Renal cortex interstitium (tissue), 11 donors: ENCODE measurements at regions not wholly inside any gene's neighbourhood (a gene's known extent, or its start where the extent isn't known, plus 50 kb on each side); places are given as distances from the start of the nearest gene placed in this dataset.

ENCODE experiments used
- DNase-seq, 11 donors: peaks; one replicate each; pipeline ENCODE4 v3.0.0-alpha.2; 2013; ENCODE audit warnings: low read depth in 9 of 11, low spot score in 4 of 11; ENCODE audit errors: extremely low read depth in 1 of 11

DNA sequence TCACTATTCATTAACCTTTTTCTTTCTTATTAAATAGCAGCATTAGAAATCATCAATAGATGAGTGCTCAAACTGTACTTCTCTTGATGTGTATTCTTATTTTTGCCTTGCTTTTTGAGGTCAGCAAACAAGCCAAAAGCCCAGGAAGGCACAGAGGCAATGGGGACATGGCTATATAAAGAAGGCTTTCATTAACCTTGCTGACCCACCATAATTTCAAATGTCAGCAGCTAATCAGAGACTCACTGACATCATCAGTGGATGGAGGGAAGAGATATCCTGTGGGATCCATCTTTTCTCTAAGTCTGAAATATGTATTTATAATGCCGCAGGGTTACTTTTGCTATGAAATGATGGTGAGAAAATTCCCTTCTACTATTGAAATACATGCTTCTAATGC is 1162.8 kb upstream of the ACVR2A start:
- no peak for DNase-seq

DNA sequence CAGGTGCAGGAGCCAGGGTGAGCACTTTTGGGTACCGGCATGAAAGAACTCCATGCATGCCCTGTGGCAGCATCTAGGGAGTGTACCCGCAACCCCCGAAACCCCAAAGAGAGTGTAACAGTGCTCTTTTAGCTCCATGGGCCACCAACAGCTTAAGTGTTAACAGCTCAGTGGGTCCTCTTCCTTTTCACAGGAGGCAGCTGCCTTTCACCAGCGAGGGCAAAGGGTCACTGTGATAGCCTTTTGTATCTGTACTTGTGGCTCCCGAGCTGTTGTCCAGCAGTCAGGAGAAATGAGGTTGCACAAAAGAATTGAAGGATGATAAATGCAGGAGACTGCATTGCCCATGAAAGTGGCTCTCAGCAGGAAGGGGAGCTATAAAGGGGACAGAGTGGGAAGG is 1166.3 kb upstream of the ACVR2A start:
- no peak for DNase-seq

DNA sequence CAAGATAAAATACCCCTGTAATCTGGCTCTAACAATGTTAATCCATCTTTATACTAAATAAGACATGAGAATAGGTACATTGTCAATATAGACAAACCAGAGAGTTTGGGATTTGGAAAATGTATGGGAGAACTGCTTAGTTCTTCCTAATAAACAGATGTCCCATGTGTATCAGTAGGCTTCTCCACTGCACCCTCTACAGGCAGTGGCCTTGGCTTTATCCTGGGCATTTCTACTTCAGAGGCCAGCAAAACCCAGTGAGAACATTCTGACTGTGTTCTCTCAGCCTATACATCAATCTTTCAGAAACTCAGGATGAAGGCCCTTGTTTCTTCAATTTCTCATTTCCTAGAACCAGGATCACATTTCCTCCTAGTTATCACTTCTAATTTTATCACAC is 1167.5 kb upstream of the ACVR2A start:
- DNase-seq, result no peak

DNA sequence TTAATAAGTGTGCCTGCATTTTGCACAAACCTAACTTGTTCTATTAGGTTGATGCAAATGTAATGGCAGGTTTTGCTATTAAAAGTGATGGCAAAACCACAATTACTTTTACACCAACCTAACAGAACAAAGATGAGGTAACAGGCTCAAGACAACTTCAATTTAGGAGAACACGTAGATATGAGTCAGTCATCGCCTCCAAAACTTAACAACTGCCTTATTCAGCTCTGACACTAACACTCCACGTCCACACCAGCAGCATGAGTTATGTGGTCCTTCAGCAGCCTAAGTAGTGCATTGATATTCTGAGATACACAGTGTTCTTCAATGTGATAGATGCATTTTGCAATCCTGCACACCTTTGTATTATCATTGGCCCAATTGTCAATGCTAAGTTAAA is 1175.1 kb upstream of the ACVR2A start:
- no peak for DNase-seq

DNA sequence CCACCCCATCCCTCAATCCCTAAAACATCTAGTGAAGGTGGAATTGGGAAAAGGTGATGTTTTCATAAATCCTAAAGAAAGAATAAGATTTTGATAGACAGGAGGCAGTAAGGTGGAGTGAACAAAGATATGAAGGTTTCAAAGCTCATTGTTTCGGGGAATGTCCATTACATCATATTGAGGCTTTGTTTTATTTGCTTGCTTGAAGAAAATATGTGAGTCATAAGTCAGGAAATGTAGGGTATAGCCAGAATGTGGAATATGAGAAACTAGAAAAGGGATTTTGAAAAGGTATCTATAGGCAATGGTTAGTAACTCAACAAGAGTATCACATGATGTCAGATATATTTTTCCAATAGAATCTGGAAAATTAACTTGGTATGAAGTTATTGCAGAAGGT is 1178.5 kb upstream of the ACVR2A start:
- DNase-seq, result no peak

DNA sequence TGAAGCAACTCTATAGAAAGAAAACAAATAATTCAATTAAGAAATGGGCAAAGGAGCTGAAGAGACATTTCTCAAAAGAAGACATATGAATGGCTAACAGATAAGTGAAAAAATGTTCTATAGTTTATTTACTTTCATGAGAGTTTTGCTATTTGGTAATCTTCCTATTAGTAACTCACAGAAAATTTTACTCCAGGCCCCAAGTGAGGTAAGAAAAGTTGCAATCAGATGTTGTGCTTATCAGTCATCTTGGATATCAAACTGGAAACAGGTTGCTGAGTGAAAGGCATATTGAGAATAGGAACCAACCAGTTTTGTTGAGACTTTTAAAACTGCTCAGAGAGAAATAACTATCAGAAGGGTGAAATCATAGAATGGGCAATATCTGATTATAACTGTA is 1179.0 kb upstream of the ACVR2A start:
- no peak for DNase-seq

DNA sequence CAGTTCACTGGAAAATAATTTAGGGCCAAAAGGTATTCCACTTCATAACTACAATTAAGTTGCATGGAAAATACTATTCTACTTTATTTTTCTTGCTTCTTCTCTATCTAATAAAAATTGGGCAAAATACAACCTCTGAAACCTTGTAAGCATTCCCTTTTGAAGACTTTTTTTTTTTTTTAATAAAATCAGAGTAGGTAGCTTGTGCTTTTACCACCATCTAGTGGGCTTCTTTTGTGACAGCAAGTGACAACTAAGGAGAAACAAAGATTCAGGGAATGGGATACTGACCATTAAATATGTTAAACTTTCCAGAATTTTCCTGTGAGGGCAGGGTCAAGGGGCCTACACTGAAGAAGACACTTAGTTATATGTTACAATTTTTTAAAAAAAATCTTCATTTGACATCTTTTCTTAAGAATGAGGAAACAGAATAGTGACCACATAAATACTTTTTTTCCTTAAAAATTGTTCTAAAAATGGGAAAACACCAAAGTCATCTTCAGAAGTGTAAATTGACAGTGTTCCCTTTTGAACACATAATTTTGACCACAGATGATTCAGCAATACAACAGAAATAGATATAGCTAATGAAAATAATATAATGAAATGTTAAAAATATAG is 1183.2 kb upstream of the ACVR2A start:
- peak in 10 of 11 donors; percentile 9 to 28 (median 23) for DNase-seq

DNA sequence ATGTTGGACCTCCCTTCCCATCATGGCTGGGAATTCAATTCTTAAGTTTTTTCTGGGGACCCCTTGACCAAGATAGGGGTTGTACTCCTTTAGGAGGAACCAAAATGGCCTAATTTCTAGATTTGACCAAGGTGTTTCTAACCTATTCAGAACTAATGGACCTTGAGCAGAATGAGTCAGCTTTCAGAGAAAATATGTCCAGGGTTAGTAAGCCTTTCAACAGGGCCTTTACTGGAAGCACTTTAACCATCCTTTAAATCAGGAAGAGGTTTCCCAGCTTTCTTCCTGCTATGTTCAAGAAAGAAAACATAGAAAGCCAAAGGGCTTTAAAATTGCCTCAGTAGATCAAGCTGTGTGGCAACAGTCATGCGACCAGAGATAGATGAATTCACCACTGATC is 1184.9 kb upstream of the ACVR2A start:
- no peak for DNase-seq

DNA sequence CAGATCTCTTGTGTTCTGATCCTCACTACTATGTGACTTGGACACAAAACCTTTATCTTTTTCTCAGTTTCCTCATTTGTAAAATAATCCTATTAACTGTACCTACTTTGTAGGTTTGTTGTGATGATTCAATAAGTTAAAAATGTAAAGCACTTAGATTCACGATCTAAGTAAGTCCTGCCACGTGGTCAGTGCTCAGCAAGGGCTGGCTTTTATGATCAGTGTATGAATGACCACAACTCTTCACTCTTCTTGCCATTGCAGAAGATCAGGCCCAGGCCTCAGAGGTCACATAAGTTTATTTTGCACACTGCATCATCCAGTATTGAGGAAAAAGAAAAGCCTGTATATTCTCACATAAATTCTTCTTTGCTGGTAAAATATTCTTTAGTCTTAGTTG is 1192.5 kb upstream of the ACVR2A start:
- no peak for DNase-seq

DNA sequence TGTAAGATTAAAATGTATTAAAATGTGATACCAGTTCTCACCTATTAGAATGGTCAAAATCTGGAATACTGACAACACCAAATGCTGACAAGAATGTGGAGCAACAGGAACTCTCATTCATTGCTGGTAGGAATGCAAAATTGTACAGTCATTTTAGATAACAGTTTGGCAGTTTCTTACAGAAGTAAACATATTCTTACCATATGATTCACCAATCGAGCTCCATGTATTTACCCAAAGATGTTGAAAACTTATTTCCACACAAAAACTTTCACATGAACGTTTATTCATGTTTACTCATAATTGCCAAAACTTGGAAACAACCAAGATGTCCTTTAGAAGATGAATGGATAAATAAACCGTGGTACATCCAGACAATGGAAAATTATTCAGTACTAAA is 1193.5 kb upstream of the ACVR2A start:
- DNase-seq, result no peak

DNA sequence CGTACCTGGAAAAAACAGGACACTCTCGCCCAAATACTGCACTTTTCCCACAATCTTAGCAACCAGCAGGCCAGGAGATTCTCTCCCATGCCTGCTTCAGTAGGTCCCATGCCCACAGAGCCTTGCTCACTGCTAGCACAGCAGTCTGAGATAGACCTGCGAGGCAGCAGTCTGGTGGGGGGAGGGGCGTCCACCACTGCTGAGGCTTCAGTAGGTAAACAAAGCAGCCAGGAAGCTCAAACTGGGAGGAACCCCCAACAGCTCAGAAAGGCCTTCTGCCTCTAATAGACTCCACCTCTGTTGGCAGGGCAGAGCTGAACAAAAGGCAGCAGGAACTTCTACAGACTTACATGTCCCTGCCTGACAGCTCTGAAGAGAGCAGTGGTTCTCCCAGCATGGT is 1202.8 kb upstream of the ACVR2A start:
- no peak for DNase-seq

DNA sequence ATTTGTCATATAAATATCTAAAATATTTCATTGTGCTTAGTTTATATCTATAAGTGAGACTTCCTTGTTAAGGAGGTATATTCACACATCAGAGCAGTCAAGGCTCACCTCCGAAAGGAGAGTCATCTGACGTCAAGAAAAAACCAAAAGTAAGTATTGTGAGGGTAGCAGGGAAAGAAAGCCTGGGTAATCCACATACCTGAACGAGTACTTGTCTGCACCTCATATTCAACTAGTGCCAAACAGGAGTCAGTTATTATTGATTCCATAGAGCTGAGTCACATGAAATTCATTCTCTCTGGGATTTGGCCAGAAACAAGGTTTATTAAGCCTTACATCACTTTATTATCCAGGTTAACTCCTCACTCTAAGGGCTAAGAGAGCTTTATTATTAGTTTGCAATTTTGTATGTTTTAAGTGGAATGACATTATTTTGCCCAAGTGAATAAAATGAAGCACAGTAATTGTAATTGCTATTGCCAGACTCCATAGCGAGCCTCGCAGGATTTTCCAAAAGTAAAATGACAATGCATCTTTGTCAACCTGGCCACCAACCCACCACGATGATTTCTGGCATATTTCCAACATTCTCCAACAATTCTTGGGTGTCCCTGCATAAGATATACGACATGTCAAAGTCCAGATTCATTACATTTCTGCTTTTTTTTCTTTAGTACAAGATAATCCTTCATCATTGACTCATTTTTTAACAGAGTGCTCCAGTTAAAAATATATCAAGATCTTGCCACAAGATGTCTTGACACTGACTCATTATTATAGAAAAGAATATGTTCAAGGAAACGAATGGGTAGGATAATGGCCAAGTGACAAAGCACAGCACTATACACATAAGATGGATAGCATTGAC is 1210.4 kb upstream of the ACVR2A start:
- DNase-seq, result no peak

DNA sequence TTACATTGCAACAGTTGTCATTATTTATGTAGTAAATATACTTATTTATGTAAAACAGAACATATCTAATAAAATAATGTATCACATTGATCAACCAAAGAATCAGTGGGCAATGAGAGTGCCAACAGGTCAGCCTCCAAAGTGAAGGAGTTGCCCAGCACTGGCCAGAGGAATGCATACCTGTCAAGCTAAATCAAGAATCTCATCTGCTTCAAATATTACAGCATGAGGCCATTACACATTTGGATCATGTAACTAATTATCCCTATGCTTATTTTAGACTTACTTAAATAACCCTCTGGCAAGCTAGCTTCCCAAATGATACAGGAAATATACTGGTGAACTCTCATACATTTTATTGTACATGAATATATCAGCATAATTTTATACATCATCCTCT is 1211.7 kb upstream of the ACVR2A start:
- no peak for DNase-seq

DNA sequence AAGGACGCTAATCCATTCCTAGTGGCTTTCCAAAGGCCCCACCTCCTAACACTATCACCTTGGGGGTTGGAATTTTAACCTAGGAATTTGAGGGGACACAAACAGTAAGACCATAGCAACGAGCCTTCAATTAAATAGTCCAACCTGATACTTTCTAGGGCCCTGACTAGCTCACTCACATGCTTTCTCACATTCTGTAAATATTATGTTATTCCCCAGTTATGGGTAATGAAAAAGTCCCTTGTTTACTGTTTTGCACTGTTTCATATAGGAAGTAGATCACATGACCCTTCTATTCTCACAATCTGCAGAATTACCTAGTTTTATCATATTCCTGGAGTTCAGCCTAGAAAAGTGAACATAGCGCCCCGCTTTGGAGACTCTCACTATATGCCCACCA is 1212.1 kb upstream of the ACVR2A start:
- no peak for DNase-seq

DNA sequence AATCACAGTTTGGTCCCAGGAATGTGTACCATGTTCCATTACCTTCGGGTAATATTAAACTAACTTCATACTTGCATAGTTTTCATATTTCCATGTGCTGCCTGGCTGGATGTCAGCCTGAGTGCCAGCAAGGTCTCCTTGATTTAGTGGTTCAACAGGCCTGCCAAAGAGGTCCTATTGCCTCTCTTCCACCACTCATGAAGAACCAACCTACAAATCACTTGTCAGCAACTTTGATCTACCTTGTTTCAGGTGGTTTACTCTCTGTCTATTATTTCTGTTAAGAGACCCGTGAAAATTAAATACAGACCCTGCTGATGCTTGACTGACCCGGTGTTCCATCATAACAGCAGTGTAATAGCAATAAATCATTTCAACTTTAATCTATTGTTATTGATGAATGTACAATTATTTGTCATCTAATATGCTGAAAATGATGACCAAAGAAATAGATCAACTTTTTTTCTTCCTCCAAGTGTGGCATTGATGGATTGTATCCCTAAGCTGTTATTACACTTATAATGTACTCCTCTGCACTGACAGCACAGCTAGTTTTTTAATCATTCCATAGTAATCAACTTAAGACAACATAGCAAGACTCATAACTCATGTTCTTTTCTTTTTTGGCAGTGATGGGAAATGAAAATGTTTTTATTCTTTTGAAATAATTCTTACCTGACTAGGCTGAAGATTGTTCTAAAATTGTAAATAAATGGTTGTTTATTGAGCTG is 1220.2 kb upstream of the ACVR2A start:
- peak in 1 of 11 donors; percentile 21 for DNase-seq

DNA sequence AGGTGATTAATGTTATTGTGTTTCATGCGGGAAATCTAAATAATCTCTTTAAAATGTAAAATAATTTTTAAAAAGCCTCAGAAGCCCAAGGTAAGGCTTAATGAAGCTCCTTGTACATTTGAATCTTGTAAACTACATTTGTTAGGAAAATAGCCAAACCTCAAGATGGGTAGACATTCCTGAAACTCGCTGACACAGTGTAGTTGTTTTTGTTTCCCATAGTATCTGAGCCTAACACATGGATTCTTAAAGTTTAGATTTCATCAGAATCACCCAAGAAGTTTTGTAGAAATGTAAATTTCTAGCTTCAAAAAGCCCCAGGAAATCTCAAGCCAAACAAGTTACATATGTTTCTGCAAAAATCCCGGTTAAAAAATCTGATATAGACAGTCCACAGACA is 1221.1 kb upstream of the ACVR2A start:
- no peak for DNase-seq

DNA sequence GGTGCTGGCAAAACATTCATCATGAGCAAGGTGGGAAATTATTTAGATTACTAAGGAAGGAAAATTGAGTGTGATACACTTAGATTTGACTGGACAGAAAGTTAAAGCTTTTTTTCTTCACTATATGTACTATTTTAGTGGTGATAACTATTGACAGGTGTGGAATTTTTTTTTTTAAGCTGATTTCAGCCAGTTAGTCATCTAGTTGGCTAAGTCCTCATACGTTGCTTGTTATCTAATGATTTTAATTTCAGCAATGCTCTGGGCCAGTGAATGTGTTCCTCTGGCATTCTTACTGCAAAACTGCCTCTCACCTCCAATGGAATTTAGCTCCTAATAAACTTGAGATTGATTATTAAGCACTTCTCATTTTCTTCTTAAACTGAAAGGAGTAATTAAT is 1223.2 kb upstream of the ACVR2A start:
- no peak for DNase-seq

DNA sequence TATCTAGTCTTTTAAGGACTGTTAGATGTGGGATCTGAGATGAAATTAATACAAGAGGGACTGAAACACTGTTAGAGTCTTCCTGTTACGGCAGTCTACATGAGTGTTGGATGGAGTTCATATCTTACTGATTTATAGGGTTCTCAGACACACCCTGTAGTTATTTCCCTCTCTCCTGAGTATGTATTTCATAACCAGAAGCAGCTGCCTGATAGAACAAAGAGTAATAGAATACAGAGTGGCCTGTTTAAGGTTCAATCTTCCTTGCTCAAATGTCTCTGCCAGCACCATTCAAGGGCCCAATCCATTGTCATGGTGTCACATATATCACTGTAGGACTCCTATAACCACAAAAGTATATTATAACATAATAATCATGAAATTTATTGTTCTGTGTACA is 1229.1 kb upstream of the ACVR2A start:
- no peak for DNase-seq

DNA sequence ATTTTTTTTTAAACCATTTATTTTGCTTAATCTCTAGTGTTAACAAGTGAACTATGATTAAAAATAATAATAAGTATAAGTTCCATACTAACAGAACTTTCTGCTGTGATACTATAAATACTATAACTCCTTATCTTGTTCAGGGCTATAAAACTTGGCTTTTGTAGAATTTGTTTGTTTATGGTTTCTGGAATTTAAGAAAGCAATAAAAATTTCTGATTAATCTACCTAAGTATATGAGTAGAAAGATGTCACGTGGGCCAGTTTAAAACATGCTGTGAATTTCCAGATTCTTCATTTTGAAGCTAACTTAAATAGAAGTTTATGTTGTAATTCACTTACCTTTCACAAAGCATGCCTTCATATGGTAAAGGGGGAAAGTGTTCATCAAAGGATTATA is 1236.3 kb upstream of the ACVR2A start:
- no peak for DNase-seq

DNA sequence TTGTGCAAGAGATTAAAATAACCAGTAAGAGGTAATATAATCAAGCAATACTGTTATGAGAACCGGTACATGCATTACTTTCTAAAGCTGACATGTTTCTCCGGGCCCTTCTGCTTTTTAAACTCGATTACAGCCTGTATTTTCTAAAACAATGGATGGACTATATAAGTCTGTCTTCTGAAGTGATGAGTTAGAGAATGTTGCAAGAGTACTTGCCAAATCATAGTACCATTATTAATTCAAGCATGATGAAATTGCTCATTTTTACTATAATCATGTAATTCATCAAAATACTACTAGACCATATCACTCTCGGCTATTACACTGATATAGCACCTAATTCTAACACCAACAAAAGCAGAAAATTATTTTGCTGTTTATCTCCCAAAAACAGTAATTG is 1240.3 kb upstream of the ACVR2A start:
- no peak for DNase-seq
